Colonic mucosa (tissue), 4 donors: ENCODE measurements at regions not wholly inside any gene's neighbourhood (a gene's known extent, or its start where the extent isn't known, plus 50 kb on each side); places are given as distances from the start of the nearest gene placed in this dataset.

ENCODE experiments used
- DNase-seq: peaks from one replicate; pipeline ENCODE4 v3.0.0-alpha.2; 2020
- H3K27ac ChIP-seq: fragments of 200-600 bp; one replicate; pipeline ENCODE4 v1.8.0; 2021
- H3K27me3 ChIP-seq: fragments of 200-600 bp; one replicate; pipeline ENCODE4 v1.8.0; 2021
- H3K36me3 ChIP-seq: fragments of 200-600 bp; one replicate; pipeline ENCODE4 v1.8.0; 2021
- H3K4me1 ChIP-seq: fragments of 200-600 bp; one replicate; pipeline ENCODE4 v1.8.0; 2021; ENCODE audit warnings: mild to moderate bottlenecking
- H3K4me3 ChIP-seq: fragments of 200-600 bp; one replicate; pipeline ENCODE4 v1.8.0; 2021
- H3K9ac ChIP-seq, 2 donors: one replicate each; pipeline ENCODE4 v1.7.0; 2013; ENCODE audit warnings: control low read depth in 2 of 2, low read depth in 2 of 2, low read length in 2 of 2
- H3K9me3 ChIP-seq: fragments of 200-600 bp; one replicate; pipeline ENCODE4 v1.8.0; 2021
- intact Hi-C: fragments of 100-400 bp; cut with DNase I; formaldehyde crosslinking; loops from one replicate; pipeline ENCODE4 v1.14.1; 2022
- TF ChIP-seq, protein P1 (sequence below): fragments of 200-600 bp; IDR thresholded peaks from one replicate; pipeline ENCODE4 v1.8.0; 2022; ENCODE audit warnings: antibody characterized with exemption, mild to moderate bottlenecking
- donor health status: healthy.
- donor health status: DM: no; HTN: no; CAD: no.
- donor health status: DM: no; HTN: no; CAD: no.

DNA sequence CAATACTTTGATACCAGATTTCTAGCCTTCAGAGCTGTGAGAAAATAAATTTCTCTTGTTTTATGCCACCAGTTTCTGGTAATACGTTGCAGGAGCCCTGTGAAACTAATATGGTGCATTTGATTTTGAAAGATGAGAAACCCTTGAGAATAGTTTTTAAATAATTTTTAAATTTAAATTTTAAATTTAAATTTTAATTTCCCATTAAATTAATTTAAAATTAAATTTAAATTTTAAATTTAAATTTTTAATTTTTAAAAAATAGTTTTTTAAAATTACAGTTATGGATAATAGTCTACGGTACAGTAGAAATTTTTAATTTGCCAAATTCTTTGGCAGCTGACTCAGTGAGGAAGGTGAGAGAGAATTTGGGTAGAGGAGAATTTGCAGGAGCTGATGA lies 68.6 kb upstream of the SLC24A3 start:
- Histone ChIP-seq H3K36me3 (no peaks in the 10 kb centered on the region), H3K4me1 (no peaks in the 10 kb centered on the region), H3K27me3 (no peaks in the 10 kb centered on the region), H3K27ac (no peak overlapping the region), H3K9me3 (no peaks in the 10 kb centered on the region), H3K9ac (no peak overlapping the region), H3K4me3 (no peak overlapping the region)
- intact Hi-C loops = no loop called here
- DNase-seq = no peak
- TF ChIP-seq, protein P1, sequence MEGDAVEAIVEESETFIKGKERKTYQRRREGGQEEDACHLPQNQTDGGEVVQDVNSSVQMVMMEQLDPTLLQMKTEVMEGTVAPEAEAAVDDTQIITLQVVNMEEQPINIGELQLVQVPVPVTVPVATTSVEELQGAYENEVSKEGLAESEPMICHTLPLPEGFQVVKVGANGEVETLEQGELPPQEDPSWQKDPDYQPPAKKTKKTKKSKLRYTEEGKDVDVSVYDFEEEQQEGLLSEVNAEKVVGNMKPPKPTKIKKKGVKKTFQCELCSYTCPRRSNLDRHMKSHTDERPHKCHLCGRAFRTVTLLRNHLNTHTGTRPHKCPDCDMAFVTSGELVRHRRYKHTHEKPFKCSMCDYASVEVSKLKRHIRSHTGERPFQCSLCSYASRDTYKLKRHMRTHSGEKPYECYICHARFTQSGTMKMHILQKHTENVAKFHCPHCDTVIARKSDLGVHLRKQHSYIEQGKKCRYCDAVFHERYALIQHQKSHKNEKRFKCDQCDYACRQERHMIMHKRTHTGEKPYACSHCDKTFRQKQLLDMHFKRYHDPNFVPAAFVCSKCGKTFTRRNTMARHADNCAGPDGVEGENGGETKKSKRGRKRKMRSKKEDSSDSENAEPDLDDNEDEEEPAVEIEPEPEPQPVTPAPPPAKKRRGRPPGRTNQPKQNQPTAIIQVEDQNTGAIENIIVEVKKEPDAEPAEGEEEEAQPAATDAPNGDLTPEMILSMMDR = no peak

GRCh38 chr20:19161336-19161735 lies 51.1 kb upstream of the SLC24A3 start:
- no peaks in the 10 kb centered on the region for H3K27me3 ChIP-seq
- TF ChIP-seq, protein P1 = no peak
- no peaks in the 10 kb centered on the region for H3K9me3 ChIP-seq
- H3K4me1 ChIP-seq = no peaks in the 10 kb centered on the region
- DNase-seq = no peak
- H3K9ac ChIP-seq = no peak overlapping the region
- no peak overlapping the region for H3K4me3 ChIP-seq
- no peaks in the 10 kb centered on the region for H3K36me3 ChIP-seq
- intact Hi-C loops = no loop called here
- no peak overlapping the region for H3K27ac ChIP-seq
